ENCODE measurements at regions not wholly inside any gene's neighbourhood (a gene's known extent, or its start where the extent isn't known, plus 50 kb on each side); places are given as distances from the start of the nearest gene placed in this dataset.

DNA sequence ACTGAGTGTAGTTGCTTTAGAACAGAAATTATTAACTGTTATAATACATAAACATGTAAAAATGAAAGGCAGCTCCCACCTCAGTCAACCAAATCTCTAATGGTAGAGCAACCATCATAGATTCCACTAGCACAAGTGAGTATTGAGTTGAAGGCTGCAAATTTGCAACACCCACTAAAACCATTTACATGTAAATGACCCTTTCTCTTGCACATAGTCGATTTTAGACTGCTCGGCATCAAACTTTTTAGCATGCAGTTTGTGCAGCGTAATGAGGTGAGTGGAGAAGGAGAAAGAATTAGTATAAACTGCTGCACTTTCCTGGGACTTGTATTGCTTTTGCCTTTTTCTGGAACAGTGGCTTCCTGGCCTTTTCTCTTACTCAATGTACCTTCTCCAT, 62.8 kb downstream of the FBXO5 start:
- H3K4me3 ChIP-seq (ENCODE audit: low read length): no peak overlapping the region
- no peak for DNase-seq (ENCODE audit: low read depth)
- TF ChIP-seq, protein P1, sequence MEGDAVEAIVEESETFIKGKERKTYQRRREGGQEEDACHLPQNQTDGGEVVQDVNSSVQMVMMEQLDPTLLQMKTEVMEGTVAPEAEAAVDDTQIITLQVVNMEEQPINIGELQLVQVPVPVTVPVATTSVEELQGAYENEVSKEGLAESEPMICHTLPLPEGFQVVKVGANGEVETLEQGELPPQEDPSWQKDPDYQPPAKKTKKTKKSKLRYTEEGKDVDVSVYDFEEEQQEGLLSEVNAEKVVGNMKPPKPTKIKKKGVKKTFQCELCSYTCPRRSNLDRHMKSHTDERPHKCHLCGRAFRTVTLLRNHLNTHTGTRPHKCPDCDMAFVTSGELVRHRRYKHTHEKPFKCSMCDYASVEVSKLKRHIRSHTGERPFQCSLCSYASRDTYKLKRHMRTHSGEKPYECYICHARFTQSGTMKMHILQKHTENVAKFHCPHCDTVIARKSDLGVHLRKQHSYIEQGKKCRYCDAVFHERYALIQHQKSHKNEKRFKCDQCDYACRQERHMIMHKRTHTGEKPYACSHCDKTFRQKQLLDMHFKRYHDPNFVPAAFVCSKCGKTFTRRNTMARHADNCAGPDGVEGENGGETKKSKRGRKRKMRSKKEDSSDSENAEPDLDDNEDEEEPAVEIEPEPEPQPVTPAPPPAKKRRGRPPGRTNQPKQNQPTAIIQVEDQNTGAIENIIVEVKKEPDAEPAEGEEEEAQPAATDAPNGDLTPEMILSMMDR (IDR thresholded peaks at IDR 0.05; ENCODE audit: insufficient read depth, low read depth, low read length, missing control alignments): no peak
